ENCODE measurements at regions not wholly inside any gene's neighbourhood (a gene's known extent, or its start where the extent isn't known, plus 50 kb on each side); places are given as distances from the start of the nearest gene placed in this dataset.

GRCh38 chr18:55878224-55878623 lies 290.2 kb upstream of the TCF4 start:
- no peak for TF ChIP-seq CTCF (IDR thresholded peaks at IDR 0.05; ENCODE audit: low read depth, low read length, poor library complexity, severe bottlenecking)
- no peak for TF ChIP-seq EZH2phosphoT487 (IDR thresholded peaks at IDR 0.05; ENCODE audit: borderline replicate concordance, low read length)
